H1 (cell line): ENCODE measurements at regions not wholly inside any gene's neighbourhood (a gene's known extent, or its start where the extent isn't known, plus 50 kb on each side); places are given as distances from the start of the nearest gene placed in this dataset.

ENCODE experiments used
- CHD7 ChIP-seq: fragments of 300-600 bp; sonication (generic); IDR thresholded peaks from 2 replicates; pipeline ENCODE4 v1.7.1; 2012; ENCODE audit warnings: low read length, moderate library complexity, mild to moderate bottlenecking, inconsistent platforms; ENCODE audit not compliant: insufficient replicate concordance
- SP1 ChIP-seq: IDR thresholded peaks from 2 replicates; pipeline ENCODE4 v1.6.1; 2011; ENCODE audit warnings: low read depth, low read length

DNA sequence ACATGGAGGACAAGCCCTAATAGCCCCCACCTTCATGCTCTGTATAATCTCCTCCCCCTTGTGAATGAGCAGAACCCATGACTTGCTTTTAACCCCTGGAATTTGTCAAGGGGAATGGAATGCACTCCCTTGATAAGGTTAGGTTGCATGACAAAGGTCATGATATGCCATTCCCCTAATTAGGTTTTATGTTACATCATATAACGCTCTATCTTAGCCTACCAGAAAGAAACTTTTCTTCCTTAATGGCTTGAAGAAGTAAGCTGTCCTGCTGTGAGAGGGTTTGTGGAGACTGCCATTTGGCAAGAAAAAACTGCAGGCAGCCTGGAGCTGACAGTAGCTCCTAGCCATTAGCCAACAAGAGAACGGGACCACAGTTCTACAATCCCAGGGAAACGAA is 399.8 kb upstream of the MAD2L1 start (continued):
- peak; percentile 72 for TF ChIP-seq CHD7
- peak; percentile 67 for TF ChIP-seq SP1
